NCI-H2171 treated with DMSO at 0.1 percent for 48 hours (cell line): ENCODE measurements at regions not wholly inside any gene's neighbourhood (a gene's known extent, or its start where the extent isn't known, plus 50 kb on each side); places are given as distances from the start of the nearest gene placed in this dataset.

Experiments
- DNase-seq: peaks from one replicate; lab custom pipeline; 2025; lab: John Stamatoyannopoulos, UW

DNA sequence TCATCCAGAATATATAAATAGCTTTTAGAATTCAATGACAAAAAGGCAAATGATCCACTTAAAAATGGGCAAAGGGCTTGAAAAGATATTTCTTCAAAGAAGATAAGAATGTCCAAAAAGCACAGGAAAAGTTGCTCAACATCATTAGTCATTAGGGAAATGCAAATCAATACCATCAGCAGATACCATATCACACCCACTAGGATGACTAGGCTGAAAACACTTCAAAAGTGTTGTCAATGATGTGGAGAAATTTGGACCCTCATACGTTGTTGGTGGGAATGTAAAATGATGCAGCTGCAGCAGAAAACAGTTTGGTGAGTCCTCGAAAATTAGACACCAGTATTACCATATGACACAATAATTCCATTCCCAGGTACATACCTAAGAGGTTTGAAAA, 303.6 kb upstream of the SLC35B3 start:
- DNase-seq, result no peak

GRCh38 chr6:8736156-8736895, 301.0 kb upstream of the SLC35B3 start:
- DNase-seq, result no peak

- DNase-seq, result no peak
Observed at GRCh38 chr6:8733879-8734278, 298.5 kb upstream of the SLC35B3 start.

DNA sequence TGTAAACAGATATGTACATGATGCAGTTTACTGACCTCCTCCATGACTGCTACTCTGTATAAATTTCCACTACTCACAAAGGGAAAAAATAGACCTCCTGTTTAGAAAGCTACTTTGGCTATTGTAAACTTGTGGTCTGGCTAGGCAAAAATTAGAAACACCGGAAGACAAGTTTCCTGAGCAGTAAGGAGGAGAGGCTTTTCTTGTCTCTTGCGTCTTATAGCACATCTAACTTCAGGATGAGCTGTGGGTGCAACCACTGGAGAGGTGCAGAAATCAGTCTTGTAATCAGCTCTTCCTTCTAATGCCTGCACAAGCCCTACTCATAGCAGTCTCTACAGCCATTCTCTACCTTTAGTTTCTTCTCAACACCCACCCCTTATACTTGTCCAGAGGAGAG, 296.5 kb upstream of the SLC35B3 start:
- DNase-seq, result no peak

GRCh38 chr6:8710668-8711431, 275.5 kb upstream of the SLC35B3 start:
- no peak for DNase-seq

- peak; percentile 14 for DNase-seq
Observed at GRCh38 chr6:8707956-8708772, 272.8 kb upstream of the SLC35B3 start.

GRCh38 chr6:8707369-8707768, 272.0 kb upstream of the SLC35B3 start:
- DNase-seq, result no peak

DNA sequence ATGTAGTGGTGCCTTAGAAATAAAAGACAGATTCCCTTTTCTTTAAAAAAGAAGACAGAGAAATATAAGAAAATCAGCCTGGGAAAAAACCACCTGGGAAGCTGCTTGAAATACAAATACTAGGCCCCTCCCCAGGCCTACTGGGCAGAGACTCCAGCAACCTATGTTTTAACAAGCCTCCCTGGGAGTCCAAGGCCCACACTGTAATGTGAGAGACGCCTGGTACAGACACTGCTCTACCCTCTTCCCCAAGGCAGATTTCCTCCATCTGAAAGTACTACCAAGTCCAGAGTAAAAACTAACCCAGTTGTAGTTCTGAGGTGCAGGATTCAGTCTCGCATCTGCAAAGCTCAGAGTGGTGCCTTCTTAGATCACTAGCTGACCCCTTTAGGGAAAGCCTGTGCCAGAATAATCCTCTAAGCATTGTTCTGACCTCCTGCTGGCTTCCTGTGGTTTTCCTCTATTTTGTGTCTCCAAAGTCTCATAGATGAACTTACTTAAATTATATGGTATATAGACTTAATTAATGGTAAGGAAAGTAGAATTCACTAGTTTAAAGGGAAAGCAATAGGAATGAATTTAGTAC, 270.2 kb upstream of the SLC35B3 start:
- no peak for DNase-seq

DNA sequence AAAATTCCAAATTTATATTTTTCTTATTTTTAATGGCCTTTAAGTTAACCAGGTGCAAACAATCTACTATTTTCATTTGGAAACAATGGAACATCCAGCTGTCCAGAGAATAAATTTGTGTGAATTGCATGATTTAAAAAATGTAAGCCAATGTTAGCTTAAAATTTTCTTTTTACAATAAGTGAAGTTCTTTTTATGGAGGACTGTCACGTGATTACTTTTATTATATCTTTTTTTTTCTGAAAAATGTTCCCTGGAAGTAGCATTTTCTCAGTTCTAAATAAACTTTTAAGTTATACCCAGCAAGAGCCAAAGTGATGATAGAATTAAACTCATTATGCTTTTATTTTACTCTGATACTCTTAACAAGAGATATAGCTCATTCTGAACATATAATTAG, 267.7 kb upstream of the SLC35B3 start:
- no peak for DNase-seq

DNA sequence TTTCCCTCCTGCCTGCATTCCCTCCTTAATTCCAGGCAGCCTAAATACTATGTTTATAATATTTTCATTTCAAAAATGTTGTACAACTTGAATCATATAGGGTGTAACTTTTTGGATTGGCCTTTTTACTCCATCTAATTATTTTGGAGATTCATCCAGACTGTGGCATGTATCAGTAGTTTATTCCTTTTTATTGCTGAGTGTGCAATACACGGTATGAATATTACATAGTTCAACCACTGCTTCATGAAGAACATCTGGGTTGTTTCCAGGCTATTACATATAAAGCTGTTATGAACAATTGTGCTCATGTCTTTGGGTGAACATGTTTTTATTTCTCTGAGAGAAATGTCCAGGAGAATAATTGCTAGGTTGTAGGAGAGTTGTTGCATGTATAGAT, 253.5 kb upstream of the SLC35B3 start:
- DNase-seq, result no peak

- no peak for DNase-seq
Observed at GRCh38 chr6:8686077-8686476, 250.7 kb upstream of the SLC35B3 start.

DNA sequence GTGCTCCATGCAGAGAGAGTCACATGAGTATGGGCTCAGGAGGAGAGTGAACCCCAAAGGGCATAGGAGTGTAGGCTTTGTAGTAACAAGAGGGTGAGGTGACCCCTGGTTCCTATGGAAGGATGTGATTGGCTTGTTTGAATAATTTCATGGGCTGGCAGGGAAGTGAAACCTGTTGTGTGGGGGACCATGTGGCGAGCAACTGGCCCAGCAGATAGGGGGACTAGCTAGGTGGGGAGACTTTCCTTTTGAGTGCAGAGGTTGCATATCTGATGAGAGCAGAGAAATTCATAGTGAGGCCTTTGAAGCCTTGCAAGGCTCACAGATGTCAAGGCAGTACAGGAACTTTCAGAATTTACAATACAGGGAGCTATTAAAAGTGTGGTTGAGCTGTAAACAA, 247.9 kb upstream of the SLC35B3 start:
- DNase-seq, result no peak

DNA sequence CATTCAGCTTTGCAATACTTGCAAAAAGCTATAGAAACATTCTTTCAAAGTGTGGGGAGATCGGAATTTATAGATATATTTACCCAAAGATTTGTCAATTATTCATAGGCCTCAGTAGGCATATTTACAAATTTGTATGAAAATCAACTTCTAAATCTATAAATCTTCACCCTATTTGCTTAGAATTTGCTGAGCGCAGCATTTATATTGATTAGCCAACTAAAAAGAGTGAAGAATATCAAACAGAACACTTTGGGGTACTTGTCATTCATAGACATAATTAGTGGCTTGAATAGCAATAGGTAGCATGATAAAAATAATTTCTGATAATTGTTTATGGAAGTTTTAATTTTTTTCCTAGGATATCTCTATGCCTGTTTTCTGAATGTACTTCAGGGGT, 244.5 kb upstream of the SLC35B3 start:
- DNase-seq, result no peak

GRCh38 chr6:8678466-8678865, 243.1 kb upstream of the SLC35B3 start:
- no peak for DNase-seq

- no peak for DNase-seq
Observed at GRCh38 chr6:8674126-8674525, 238.8 kb upstream of the SLC35B3 start.

DNA sequence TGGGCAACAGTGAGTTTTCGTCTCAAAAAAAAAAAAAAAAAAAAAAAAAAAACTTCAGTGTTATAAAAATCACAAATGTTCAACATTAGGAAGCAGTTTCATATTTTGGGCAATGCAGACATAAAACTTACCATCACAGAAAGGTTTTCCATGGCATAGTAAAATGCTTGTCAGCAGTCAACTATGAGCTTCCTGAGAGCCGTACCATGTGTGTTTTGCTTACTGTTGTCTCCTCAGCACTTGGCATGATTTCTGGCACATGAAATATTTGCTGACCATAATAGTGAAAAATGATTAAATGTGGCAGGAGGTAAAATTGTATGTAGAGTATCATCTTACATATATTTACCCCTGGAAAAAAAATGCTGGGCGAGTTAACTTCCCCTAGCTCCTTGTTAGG, 237.5 kb upstream of the SLC35B3 start:
- DNase-seq, result no peak

GRCh38 chr6:8670792-8671191, 235.4 kb upstream of the SLC35B3 start:
- DNase-seq, result no peak

GRCh38 chr6:8664700-8665099, 229.4 kb upstream of the SLC35B3 start:
- no peak for DNase-seq

DNA sequence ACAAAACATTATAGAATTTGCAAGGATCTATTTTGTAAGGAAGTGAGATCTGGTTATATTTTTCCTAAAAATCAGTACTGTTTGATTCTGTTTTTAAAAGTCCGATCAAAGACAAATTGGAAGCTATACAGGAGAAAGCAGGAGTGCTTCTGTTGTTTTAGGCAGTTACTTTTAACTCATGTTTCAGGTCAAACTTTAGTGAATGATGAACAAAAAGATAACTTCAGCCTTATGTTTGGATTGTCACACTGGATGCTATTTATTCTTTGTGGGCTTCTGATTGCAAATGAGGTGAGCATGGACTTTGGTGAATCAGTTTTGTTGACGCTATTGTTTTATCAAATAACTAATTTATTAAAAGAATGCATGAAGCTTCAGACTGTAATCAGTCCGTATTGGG, 228.7 kb upstream of the SLC35B3 start:
- DNase-seq, result no peak

DNA sequence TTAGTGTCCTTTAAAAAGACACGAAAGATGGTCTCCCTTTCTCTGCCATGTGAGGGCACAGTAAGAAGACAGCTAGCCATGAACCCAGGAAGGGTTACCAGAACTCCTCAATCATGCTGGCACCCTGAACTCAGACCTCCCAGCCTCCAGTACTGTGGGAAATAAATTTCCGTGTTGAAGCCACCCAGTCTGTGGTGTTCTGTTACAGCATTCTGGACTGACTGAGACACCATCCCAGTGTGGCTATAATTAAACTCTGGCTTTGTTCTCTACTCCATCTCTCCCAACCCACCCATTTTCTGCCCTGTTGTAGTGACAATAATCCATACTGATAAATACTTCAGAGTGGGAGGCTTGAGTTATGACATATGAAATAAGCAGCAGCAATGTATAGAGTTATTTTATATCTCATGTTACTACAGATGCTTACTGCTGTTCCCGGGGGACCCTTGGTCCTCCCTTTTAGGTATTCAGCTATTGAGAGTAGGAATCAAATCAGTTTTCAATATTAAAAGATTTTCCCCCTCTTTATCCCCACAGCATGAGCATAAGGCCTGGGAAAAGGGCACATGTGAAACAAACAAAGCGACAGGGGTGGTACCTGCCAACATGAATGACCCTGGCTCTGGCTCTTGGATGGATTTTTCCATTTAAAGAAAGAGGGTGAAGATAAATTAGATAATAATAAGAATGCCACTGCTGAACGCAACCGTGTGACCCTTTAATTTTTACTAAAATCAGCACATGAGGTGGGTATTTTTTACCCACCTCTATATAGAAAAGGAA, 224.3 kb upstream of the SLC35B3 start:
- DNase-seq, result no peak

DNA sequence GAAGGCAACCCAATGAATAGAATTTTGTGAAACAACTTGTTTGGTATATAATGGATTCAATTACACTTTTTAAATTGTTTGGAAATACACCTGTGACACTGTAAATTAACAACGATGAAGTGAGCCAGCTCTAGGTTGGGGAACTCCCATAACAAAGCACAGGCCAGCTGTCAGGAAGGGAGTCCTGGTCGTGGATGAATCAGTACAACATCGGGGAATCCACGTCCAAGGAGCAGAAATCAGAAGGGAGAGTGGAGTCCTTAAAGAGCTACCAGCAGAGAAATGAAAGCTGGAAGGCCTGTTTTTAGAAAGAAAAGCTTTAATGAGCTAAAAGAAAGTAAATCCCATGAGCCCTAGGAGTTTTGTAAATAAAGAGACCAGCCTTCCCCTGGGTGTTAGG, 223.1 kb upstream of the SLC35B3 start:
- DNase-seq, result no peak

DNA sequence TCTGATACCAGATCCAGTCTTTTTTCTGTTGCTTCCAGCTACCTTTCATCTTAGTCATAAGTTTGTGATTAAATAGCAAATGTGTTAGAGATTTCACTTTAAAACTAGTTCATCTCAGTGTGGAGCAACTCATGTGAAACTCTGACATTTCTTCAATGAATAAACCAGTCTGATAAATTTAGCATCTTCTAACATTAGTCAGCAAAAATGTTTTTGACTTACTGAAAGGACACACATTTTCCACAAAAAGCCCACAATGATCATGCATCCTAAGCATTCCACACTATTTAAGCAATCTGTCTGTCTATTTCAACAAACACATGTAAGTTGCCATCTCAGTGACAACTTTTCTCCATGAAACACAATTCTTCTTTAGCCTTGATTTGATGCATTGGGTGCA, 222.2 kb upstream of the SLC35B3 start:
- no peak for DNase-seq
